IMR-90 (cell line): ENCODE measurements at regions not wholly inside any gene's neighbourhood (a gene's known extent, or its start where the extent isn't known, plus 50 kb on each side); places are given as distances from the start of the nearest gene placed in this dataset.
A peak's percentile ranks its signal among the peaks of the same experiment; 100 is the strongest.

Experiments used
- ATAC-seq: fragments of 200-7000 bp; cut with Tn5 transposase; 2 replicates; pipeline ENCODE4 v1.9.1; 2020; ENCODE audit warnings: low read depth, mild to moderate bottlenecking, moderate library complexity
- BruUV-seq: library from RNA; stranded (reverse); fragments of 400-500 nt; replicated peaks from 2 replicates; lab custom pipeline; 2021; lab: Mats Ljungman, UMichigan
- CTCF ChIA-PET: fragments of 300-600 bp; formaldehyde crosslinking; extraction: SDS; loops from one replicate; lab custom pipeline; 2021; ENCODE audit warnings: antibody characterized with exemption; lab: Yijun Ruan, JAX
- POLR2A ChIA-PET: fragments of 300-600 bp; sonication (Branson Sonifier 250); formaldehyde crosslinking; loops from one replicate; lab custom pipeline; 2022; ENCODE audit warnings: antibody characterized with exemption; ENCODE audit not compliant: unreplicated experiment; lab: Charles Lee
- DNase-seq: peaks from one replicate; pipeline ENCODE4 v3.0.0; 2013
- H2AFZ ChIP-seq: replicated peaks from 2 replicates; pipeline ENCODE3; 2013; ENCODE audit warnings: low read length, mild to moderate bottlenecking; ENCODE audit not compliant: poor library complexity
- H2AK5ac ChIP-seq: 2 replicates; pipeline ENCODE4 v1.6.1; 2013; ENCODE audit warnings: low read depth, low read length, inconsistent platforms
- H2AK9ac ChIP-seq: replicated peaks from 2 replicates; pipeline ENCODE3; 2013; ENCODE audit warnings: mild to moderate bottlenecking, low read depth, low read length, moderate library complexity; ENCODE audit not compliant: poor library complexity
- H2BK120ac ChIP-seq: 2 replicates; pipeline ENCODE4 v1.6.1; 2013; ENCODE audit warnings: low read depth, low read length, inconsistent platforms
- H2BK15ac ChIP-seq: 3 replicates; pipeline ENCODE4 v1.6.1; 2013; ENCODE audit warnings: low read depth, low read length, inconsistent platforms
- H2BK20ac ChIP-seq: 2 replicates; pipeline ENCODE4 v1.6.1; 2013; ENCODE audit warnings: low read depth, mild to moderate bottlenecking, inconsistent platforms, low read length, moderate library complexity
- H2BK5ac ChIP-seq: 2 replicates; pipeline ENCODE4 v1.6.1; 2013; ENCODE audit warnings: mild to moderate bottlenecking, low read depth, low read length, inconsistent platforms; ENCODE audit not compliant: poor library complexity, severe bottlenecking
- H3K14ac ChIP-seq: replicated peaks from 2 replicates; pipeline ENCODE4 v1.6.1; 2013; ENCODE audit warnings: low read depth, low read length, inconsistent platforms
- H3K18ac ChIP-seq: 2 replicates; pipeline ENCODE4 v1.6.1; 2013; ENCODE audit warnings: low read depth, low read length, control low read depth
- H3K23ac ChIP-seq: 2 replicates; pipeline ENCODE4 v1.6.1; 2013; ENCODE audit warnings: low read depth, low read length, inconsistent platforms
- H3K27ac ChIP-seq: 2 replicates; pipeline ENCODE4 v1.5.1; 2013; ENCODE audit warnings: mild to moderate bottlenecking, control low read depth, low read length; ENCODE audit not compliant: insufficient read depth
- H3K27me3 ChIP-seq: 2 replicates; pipeline ENCODE4 v1.6.1; 2013; ENCODE audit warnings: low read length; ENCODE audit not compliant: control insufficient read depth, insufficient read depth
- H3K36me3 ChIP-seq: 2 replicates; pipeline ENCODE4 v1.6.1; 2013; ENCODE audit warnings: low read length, mixed read lengths; ENCODE audit not compliant: control insufficient read depth, insufficient read depth
- H3K4ac ChIP-seq: 2 replicates; pipeline ENCODE4 v1.6.1; 2013; ENCODE audit warnings: low read depth, low read length, inconsistent platforms
- H3K4me1 ChIP-seq: 2 replicates; pipeline ENCODE4 v1.6.1; 2013; ENCODE audit warnings: low read length, mixed read lengths; ENCODE audit not compliant: control insufficient read depth, insufficient read depth
- H3K4me2 ChIP-seq: 2 replicates; pipeline ENCODE4 v1.6.1; 2013; ENCODE audit warnings: low read depth, mild to moderate bottlenecking, control low read depth, low read length, moderate library complexity
- H3K4me3 ChIP-seq: 2 replicates; pipeline ENCODE4 v1.5.1; 2013; ENCODE audit warnings: low read depth, mild to moderate bottlenecking, control low read depth, low read length, moderate library complexity; ENCODE audit not compliant: insufficient read depth
- H3K56ac ChIP-seq: 2 replicates; pipeline ENCODE4 v1.6.1; 2013; ENCODE audit warnings: low read length, inconsistent platforms; ENCODE audit not compliant: insufficient read depth; ENCODE audit errors: extremely low read depth
- H3K79me1 ChIP-seq, 2 experiments: 2 replicates each; pipeline ENCODE4 v1.6.1; 2013; ENCODE audit warnings: low read length in 2 of 2, inconsistent platforms in 1 of 2, low read depth in 1 of 2
- H3K9ac ChIP-seq: 2 replicates; pipeline ENCODE4 v1.6.1; 2013; ENCODE audit warnings: low read depth, low read length, control low read depth
- H3K9me1 ChIP-seq: 2 replicates; pipeline ENCODE4 v1.6.1; 2013; ENCODE audit warnings: low read length, inconsistent platforms; ENCODE audit not compliant: insufficient read depth
- H3K9me3 ChIP-seq: 2 replicates; pipeline ENCODE4 v1.6.1; 2013; ENCODE audit warnings: low read length; ENCODE audit not compliant: control insufficient read depth, insufficient read depth
- H4K20me1 ChIP-seq: 2 replicates; pipeline ENCODE4 v1.6.1; 2013; ENCODE audit warnings: low read length, inconsistent platforms; ENCODE audit not compliant: insufficient read depth
- H4K5ac ChIP-seq: 2 replicates; pipeline ENCODE4 v1.6.1; 2013; ENCODE audit warnings: mild to moderate bottlenecking, low read depth, low read length, control low read depth
- H4K8ac ChIP-seq, 2 experiments: 2 replicates each; pipeline ENCODE4 v1.6.1; 2013; ENCODE audit warnings: low read depth in 2 of 2, low read length in 2 of 2, control low read depth in 1 of 2, inconsistent platforms in 1 of 2
- H4K91ac ChIP-seq: 2 replicates; pipeline ENCODE4 v1.6.1; 2013; ENCODE audit warnings: low read depth, low read length, inconsistent platforms; ENCODE audit not compliant: insufficient read depth
- FOS ChIP-seq: fragments of 150-350 bp; IDR thresholded peaks from 2 replicates; pipeline ENCODE4 v1.6.1; 2016; ENCODE audit warnings: low read depth, low read length
- MAZ ChIP-seq: IDR thresholded peaks from 2 replicates; pipeline ENCODE4 v1.6.1; 2012; ENCODE audit warnings: low read depth, mild to moderate bottlenecking, low read length, improper control_type of control experiment, moderate library complexity, borderline replicate concordance
- NFE2L2 ChIP-seq: fragments of 150-350 bp; IDR thresholded peaks from 2 replicates; pipeline ENCODE4 v1.6.1; 2016; ENCODE audit warnings: low read depth, mild to moderate bottlenecking, low read length
- RFX5 ChIP-seq: IDR thresholded peaks from 2 replicates; pipeline ENCODE4 v1.8.0; 2012; ENCODE audit warnings: low read depth, mild to moderate bottlenecking, low read length, moderate library complexity
- WGBS, 2 experiments: methylation state at CpG; one replicate each; pipeline versions ENCODE4 v1.1.5 to v1.1.7; 2013; ENCODE audit warnings: missing lambda C conversion rate in 2 of 2; ENCODE audit not compliant: insufficient read length in 1 of 2; ENCODE audit errors: extremely low coverage in 2 of 2; 5-methylcytosine and 5-hydroxymethylcytosine counted together
- dilution Hi-C: fragments of 300-500 bp; cut with HindIII; formaldehyde crosslinking; loops from one replicate; pipeline ENCODE4 v1.14.3; 2018; ENCODE audit warnings: low sequenced_read_pairs; ENCODE audit not compliant: unreplicated experiment
- in situ Hi-C: fragments of 300-500 bp; cut with MboI; formaldehyde crosslinking; loops from 3 replicates; pipeline ENCODE4 v1.14.3; 2019; ENCODE audit warnings: low sequenced_read_pairs, inconsistent platforms, mixed read lengths
- intact Hi-C: fragments of 100-400 bp; cut with micrococcal nuclease; formaldehyde crosslinking; loops from 2 replicates; pipeline ENCODE4 v1.10.0; 2022

DNA sequence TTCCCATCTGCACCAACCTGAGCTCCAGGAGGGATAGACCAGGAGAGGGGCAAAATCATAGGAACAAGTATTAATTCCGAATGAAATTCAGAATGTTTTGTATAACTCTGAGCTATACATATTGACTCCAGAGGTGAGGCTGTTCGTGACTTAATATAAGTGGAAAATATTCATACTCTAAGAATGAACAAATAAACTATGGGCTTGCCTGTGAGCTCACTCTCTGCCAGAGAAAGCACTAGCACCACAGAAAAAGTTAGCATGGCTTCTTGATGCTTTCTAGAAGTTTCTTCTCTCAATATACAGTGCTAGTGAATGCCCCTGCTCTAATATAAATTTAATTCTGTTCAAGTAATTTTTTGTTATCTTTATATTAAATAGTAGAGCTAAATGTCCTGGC lies 1536.4 kb upstream of the FLRT2 start:
- intact Hi-C loops (loop anchor here (5.0 kb wide), 1 partner anchor 1539 kb away; the partner anchor contains the start of gene FLRT2), dilution Hi-C loops (no loop called here), in situ Hi-C loops (loop anchor here (10.0 kb wide), 1 partner anchor 1531 kb away; no protein-coding TSS in a partner anchor)
- POLR2A ChIA-PET, result no interaction called here
- H3K27ac ChIP-seq, result peak overlapping the region; percentile 81; the same call in 1 of the 2 replicates
- H2AK9ac ChIP-seq, result peak overlapping the region; percentile 13
- no CpG with 5 or more reads among the region's 2 CpGs for WGBS, 2 experiments
- peak overlapping the region; percentile 21; the same call in 1 of the 2 replicates for H3K56ac ChIP-seq
- H2BK15ac ChIP-seq, result peak overlapping the region; percentile 10; the same call in 2 of the 3 replicates
- H3K23ac ChIP-seq, result no peak overlapping the region
- DNase-seq, result peak; percentile 71
- CTCF ChIA-PET, result interaction anchor here (0.6 kb wide), 1 partner anchor 1101 kb away, joined by 5 read pairs; no protein-coding TSS in a partner anchor
- 0 out of 2 replicates have a peak, but pooled peaks cover 2% of the 10 kb centered on the region for H3K9me3 ChIP-seq
- peak overlapping the region; percentile 78 for H4K91ac ChIP-seq
- peak overlapping the region; percentile 74 for H3K4me2 ChIP-seq
- peak overlapping the region; percentile 75 for H2AK5ac ChIP-seq
- peaks cover 15% of the 10 kb centered on the region for H3K4me1 ChIP-seq
- H3K9ac ChIP-seq, result no peak overlapping the region
- H2AFZ ChIP-seq, result no peak overlapping the region
- H4K5ac ChIP-seq, result peak overlapping the region; percentile 47
- peak overlapping the region; percentile 93 for H2BK120ac ChIP-seq
- peak overlapping the region; percentile 19; the same call in 1 of the 2 replicates for H3K14ac ChIP-seq
- H3K36me3 ChIP-seq, result no peaks in the 10 kb centered on the region
- peaks cover 6% of the 10 kb centered on the region for H3K9me1 ChIP-seq
- peak overlapping the region; percentile 80 for H3K18ac ChIP-seq
- no TSS peak for BruUV-seq
- H4K8ac ChIP-seq, result peak overlapping the region; percentile 50 to 56; a peak in 3 of 4 replicates
- no peaks in the 10 kb centered on the region for H4K20me1 ChIP-seq
- H3K4me3 ChIP-seq, result no peak overlapping the region
- H3K27me3 ChIP-seq, result no peaks in the 10 kb centered on the region
- H3K79me1 ChIP-seq, result no peaks in the 10 kb centered on the region
- H3K4ac ChIP-seq, result peak overlapping the region; percentile 90
- ATAC-seq, result peak; percentile 76
- H2BK5ac ChIP-seq, result peak overlapping the region; percentile 87
- peak overlapping the region; percentile 84 for H2BK20ac ChIP-seq
- TF ChIP-seq MAZ (no peak), FOS (no peak), RFX5 (no peak), NFE2L2 (no peak)
